GM23338 (cell line): ENCODE measurements at regions not wholly inside any gene's neighbourhood (a gene's known extent, or its start where the extent isn't known, plus 50 kb on each side); places are given as distances from the start of the nearest gene placed in this dataset.

Experiments
- EZH2 ChIP-seq: fragments of 200-600 bp; sonication (generic); IDR thresholded peaks from one replicate; pipeline ENCODE4 v1.8.0; 2017; ENCODE audit warnings: antibody characterized with exemption, mild to moderate bottlenecking, low read depth; ENCODE audit not compliant: unreplicated experiment
- TF ChIP-seq, protein P1 (sequence below), 2 experiments: fragments of 200-600 bp in 1 of 2; sonication (generic) in 1 of 2; conservative IDR thresholded peaks; 2 replicates each; pipeline versions ENCODE4 v1.5.1 to v1.6.1; 2016 to 2017; ENCODE audit warnings: antibody characterized with exemption in 2 of 2, low read depth in 2 of 2, mild to moderate bottlenecking in 2 of 2, moderate library complexity in 1 of 2

DNA sequence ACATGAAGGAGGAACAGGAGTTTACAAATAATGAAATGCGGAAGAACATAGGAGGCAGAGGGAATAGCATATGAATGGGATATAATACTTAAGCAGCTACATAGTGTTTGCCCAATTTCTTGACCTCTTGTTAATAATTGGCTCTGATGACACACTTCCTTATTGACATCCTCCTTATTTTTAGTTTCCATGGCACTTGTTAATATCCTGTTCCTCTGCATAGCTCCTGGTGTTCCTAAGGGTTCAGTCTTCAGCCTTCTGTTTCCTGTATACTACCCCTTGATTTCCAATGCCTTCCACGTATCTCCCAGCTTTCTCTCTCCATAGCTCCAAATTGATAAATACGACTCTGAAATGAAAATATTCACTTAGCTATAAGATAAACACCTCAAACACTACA lies 663.8 kb upstream of the API5 start:
- TF ChIP-seq, protein P1, sequence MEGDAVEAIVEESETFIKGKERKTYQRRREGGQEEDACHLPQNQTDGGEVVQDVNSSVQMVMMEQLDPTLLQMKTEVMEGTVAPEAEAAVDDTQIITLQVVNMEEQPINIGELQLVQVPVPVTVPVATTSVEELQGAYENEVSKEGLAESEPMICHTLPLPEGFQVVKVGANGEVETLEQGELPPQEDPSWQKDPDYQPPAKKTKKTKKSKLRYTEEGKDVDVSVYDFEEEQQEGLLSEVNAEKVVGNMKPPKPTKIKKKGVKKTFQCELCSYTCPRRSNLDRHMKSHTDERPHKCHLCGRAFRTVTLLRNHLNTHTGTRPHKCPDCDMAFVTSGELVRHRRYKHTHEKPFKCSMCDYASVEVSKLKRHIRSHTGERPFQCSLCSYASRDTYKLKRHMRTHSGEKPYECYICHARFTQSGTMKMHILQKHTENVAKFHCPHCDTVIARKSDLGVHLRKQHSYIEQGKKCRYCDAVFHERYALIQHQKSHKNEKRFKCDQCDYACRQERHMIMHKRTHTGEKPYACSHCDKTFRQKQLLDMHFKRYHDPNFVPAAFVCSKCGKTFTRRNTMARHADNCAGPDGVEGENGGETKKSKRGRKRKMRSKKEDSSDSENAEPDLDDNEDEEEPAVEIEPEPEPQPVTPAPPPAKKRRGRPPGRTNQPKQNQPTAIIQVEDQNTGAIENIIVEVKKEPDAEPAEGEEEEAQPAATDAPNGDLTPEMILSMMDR (conservative IDR thresholded peaks at IDR 0.05; ENCODE audit: low read depth in 2 of 2) = no peak
- TF ChIP-seq EZH2 = no peak
